ENCODE measurements at regions not wholly inside any gene's neighbourhood (a gene's known extent, or its start where the extent isn't known, plus 50 kb on each side); places are given as distances from the start of the nearest gene placed in this dataset.

DNA sequence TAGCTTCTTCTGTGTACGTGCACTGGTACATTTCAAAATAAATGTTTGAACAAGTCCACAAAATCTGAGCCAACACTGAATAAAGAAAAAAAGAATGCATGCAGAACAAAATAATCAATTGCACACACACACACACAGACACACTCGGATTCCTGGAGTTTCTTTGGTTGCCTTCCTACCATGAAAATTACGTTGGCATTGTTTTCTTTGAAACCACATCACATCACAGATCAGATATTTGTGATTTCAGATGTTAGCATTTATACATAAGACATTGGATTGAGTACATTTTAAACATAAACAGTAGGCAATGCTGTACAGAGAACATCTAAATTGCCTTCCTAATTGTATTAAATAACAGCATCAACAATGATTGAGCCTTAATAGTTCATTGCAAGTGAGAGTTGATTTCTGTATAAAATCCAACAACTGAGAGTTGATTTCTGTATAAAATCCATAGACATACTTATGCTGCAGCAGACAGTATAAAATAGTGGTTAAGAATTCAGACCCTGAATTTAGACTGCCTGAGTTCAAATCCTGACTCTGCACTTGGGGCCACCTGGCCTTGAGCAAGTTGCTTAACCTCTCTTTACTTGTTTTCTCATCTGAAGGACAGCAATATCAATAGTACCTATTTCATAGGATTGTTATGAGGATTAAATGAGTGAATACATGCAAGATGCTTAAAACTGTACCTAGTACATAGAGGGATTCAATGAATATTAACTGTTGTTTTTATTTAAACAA, 101.7 kb upstream of the IFNE start:
- H3K4me1 ChIP-seq (ENCODE audit: low read depth), result no peaks in the 10 kb centered on the region
- no peak overlapping the region for H3K4me3 ChIP-seq
- DNase-seq, result no peak
- H3K9me3 ChIP-seq, result no peaks in the 10 kb centered on the region
- no peak for ATAC-seq
- intact Hi-C loops (cut with DNase I, micrococcal nuclease), result no loop called here
- TF ChIP-seq CTCF (IDR thresholded peaks at IDR 0.05), result no peak
- no peaks in the 10 kb centered on the region for H3K36me3 ChIP-seq (ENCODE audit: low read depth)

DNA sequence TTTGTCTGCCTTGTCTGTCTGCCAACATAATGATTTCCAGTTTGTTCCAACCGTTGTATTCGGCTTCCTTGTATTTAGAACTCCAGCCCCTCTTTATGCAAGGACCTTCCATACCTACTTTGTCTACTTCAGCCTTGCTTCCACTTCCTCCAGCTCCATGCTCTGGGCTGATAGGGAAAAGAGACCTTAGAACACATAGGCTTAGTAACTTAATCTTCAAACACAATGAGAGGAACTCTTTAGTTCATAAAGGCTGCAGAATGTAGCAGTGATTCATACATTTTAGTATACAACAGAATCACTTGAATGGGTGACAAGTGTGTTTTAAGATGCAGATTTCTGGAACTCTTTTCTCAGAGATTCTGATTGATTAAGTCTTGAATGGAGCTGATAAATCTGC, 102.8 kb upstream of the IFNE start:
- no peak for TF ChIP-seq CTCF (IDR thresholded peaks at IDR 0.05)
- H3K36me3 ChIP-seq (ENCODE audit: low read depth), result no peaks in the 10 kb centered on the region

GRCh38 chr9:21585756-21586752, 103.9 kb upstream of the IFNE start:
- no peak for TF ChIP-seq CTCF (IDR thresholded peaks at IDR 0.05)
- ATAC-seq (no peak), DNase-seq (no peak)
- no peak overlapping the region for H3K4me3 ChIP-seq
- H3K36me3 ChIP-seq (ENCODE audit: low read depth), result no peaks in the 10 kb centered on the region
- intact Hi-C loops (cut with DNase I, micrococcal nuclease), result no loop called here
- no peaks in the 10 kb centered on the region for H3K9me3 ChIP-seq
- H3K4me1 ChIP-seq (ENCODE audit: low read depth), result no peaks in the 10 kb centered on the region

More for the DNA sequence above, 102.8 kb upstream of the IFNE start:
- Histone ChIP-seq H3K4me1 (ENCODE audit: low read depth) (no peaks in the 10 kb centered on the region), H3K4me3 (no peak overlapping the region), H3K9me3 (no peaks in the 10 kb centered on the region)
- no peak for DNase-seq
- intact Hi-C loops (cut with DNase I, micrococcal nuclease), result no loop called here
- ATAC-seq, result no peak

GRCh38 chr9:21589344-21590056, 107.4 kb upstream of the IFNE start:
- H3K4me1 ChIP-seq (ENCODE audit: low read depth), result no peaks in the 10 kb centered on the region
- no peak for TF ChIP-seq CTCF (IDR thresholded peaks at IDR 0.05)
- no peak for ATAC-seq
- no peaks in the 10 kb centered on the region for H3K36me3 ChIP-seq (ENCODE audit: low read depth)
- intact Hi-C loops (cut with DNase I, micrococcal nuclease), result no loop called here
- H3K4me3 ChIP-seq, result no peak overlapping the region
- no peaks in the 10 kb centered on the region for H3K9me3 ChIP-seq
- DNase-seq, result no peak

Measured in mucosa of descending colon (tissue), 3 donors.